ENCODE measurements at regions not wholly inside any gene's neighbourhood (a gene's known extent, or its start where the extent isn't known, plus 50 kb on each side); places are given as distances from the start of the nearest gene placed in this dataset.

- no peak overlapping the region for H3K27ac ChIP-seq (ENCODE audit: low read depth, low read length)
- no peaks in the 10 kb centered on the region for H3K9me3 ChIP-seq (ENCODE audit: insufficient read depth, low read length)
- no peak overlapping the region for H2AFZ ChIP-seq (ENCODE audit: low read depth, low read length, severe bottlenecking)
- no peaks in the 10 kb centered on the region for H3K27me3 ChIP-seq (ENCODE audit: low read length)
- H3K4me2 ChIP-seq (ENCODE audit: low read depth, low read length, poor library complexity, severe bottlenecking): no peak overlapping the region
- no peak for TF ChIP-seq CTCF (IDR thresholded peaks at IDR 0.05; ENCODE audit: insufficient read depth, low read length, poor library complexity, severe bottlenecking)
- no peak for TF ChIP-seq EZH2phosphoT487 (conservative IDR thresholded peaks at IDR 0.05; ENCODE audit: low read length)
- H3K9me2 ChIP-seq (replicated peaks; ENCODE audit: insufficient read depth, low read length): no peaks in the 10 kb centered on the region
- H3K79me2 ChIP-seq (ENCODE audit: insufficient read depth, low read length): no peaks in the 10 kb centered on the region
- no peak overlapping the region for H3K9ac ChIP-seq (ENCODE audit: low read length)
- H3K4me3 ChIP-seq (ENCODE audit: insufficient read depth, low read length, poor library complexity, severe bottlenecking): no peak overlapping the region
- H3F3A ChIP-seq (ENCODE audit: insufficient read depth): no peaks in the 10 kb centered on the region
- no peaks in the 10 kb centered on the region for H4K20me1 ChIP-seq (ENCODE audit: low read depth, low read length)
- H3K36me3 ChIP-seq (ENCODE audit: low read length): no peaks in the 10 kb centered on the region
These were observed 1493.6 kb downstream of the BRD1 start for GRCh38 chr22:48333816-48334735.

GRCh38 chr22:48333323-48333763 is 1494.3 kb downstream of the BRD1 start:
- TF ChIP-seq EZH2phosphoT487 (conservative IDR thresholded peaks at IDR 0.05; ENCODE audit: low read length) (no peak), CTCF (IDR thresholded peaks at IDR 0.05; ENCODE audit: insufficient read depth, low read length, poor library complexity, severe bottlenecking) (no peak)
- Histone ChIP-seq H2AFZ (ENCODE audit: low read depth, low read length, severe bottlenecking) (no peak overlapping the region), H3F3A (ENCODE audit: insufficient read depth) (no peaks in the 10 kb centered on the region), H3K9me2 (replicated peaks; ENCODE audit: insufficient read depth, low read length) (no peaks in the 10 kb centered on the region), H3K27me3 (ENCODE audit: low read length) (no peaks in the 10 kb centered on the region), H3K4me3 (ENCODE audit: insufficient read depth, low read length, poor library complexity, severe bottlenecking) (no peak overlapping the region), H3K79me2 (ENCODE audit: insufficient read depth, low read length) (no peaks in the 10 kb centered on the region), H4K20me1 (ENCODE audit: low read depth, low read length) (no peaks in the 10 kb centered on the region), H3K4me2 (ENCODE audit: low read depth, low read length, poor library complexity, severe bottlenecking) (no peak overlapping the region), H3K9ac (ENCODE audit: low read length) (no peak overlapping the region), H3K27ac (ENCODE audit: low read depth, low read length) (no peak overlapping the region), H3K36me3 (ENCODE audit: low read length) (no peaks in the 10 kb centered on the region), H3K9me3 (ENCODE audit: insufficient read depth, low read length) (no peaks in the 10 kb centered on the region)

- Histone ChIP-seq H3K4me2 (ENCODE audit: low read depth, low read length, poor library complexity, severe bottlenecking) (no peak overlapping the region), H3F3A (ENCODE audit: insufficient read depth) (no peaks in the 10 kb centered on the region), H3K4me3 (ENCODE audit: insufficient read depth, low read length, poor library complexity, severe bottlenecking) (no peak overlapping the region), H2AFZ (ENCODE audit: low read depth, low read length, severe bottlenecking) (no peak overlapping the region), H3K79me2 (ENCODE audit: insufficient read depth, low read length) (no peaks in the 10 kb centered on the region), H3K9ac (ENCODE audit: low read length) (no peak overlapping the region), H3K27me3 (ENCODE audit: low read length) (no peaks in the 10 kb centered on the region), H3K9me2 (replicated peaks; ENCODE audit: insufficient read depth, low read length) (no peaks in the 10 kb centered on the region), H4K20me1 (ENCODE audit: low read depth, low read length) (no peaks in the 10 kb centered on the region), H3K36me3 (ENCODE audit: low read length) (no peaks in the 10 kb centered on the region), H3K27ac (ENCODE audit: low read depth, low read length) (no peak overlapping the region), H3K9me3 (ENCODE audit: insufficient read depth, low read length) (no peaks in the 10 kb centered on the region)
- TF ChIP-seq CTCF (IDR thresholded peaks at IDR 0.05; ENCODE audit: insufficient read depth, low read length, poor library complexity, severe bottlenecking) (no peak), EZH2phosphoT487 (conservative IDR thresholded peaks at IDR 0.05; ENCODE audit: low read length) (no peak)
These were observed 1495.0 kb downstream of the BRD1 start for GRCh38 chr22:48332438-48333322.
